Endothelial cell of umbilical vein (primary cell): ENCODE measurements at regions not wholly inside any gene's neighbourhood (a gene's known extent, or its start where the extent isn't known, plus 50 kb on each side); places are given as distances from the start of the nearest gene placed in this dataset.

Experiments
- BruUV-seq: library from RNA; stranded (reverse); fragments of 400-500 nt; replicated peaks from 2 replicates; lab custom pipeline; 2021; lab: Mats Ljungman, UMichigan
- CTCF ChIA-PET: fragments of 300-600, 350-600 bp; sonication (Branson Sonifier 250); formaldehyde crosslinking; loops from one replicate; lab custom pipeline; 2021; ENCODE audit warnings: antibody characterized with exemption, inconsistent platforms; lab: Charles Lee
- POLR2A ChIA-PET: fragments of 300-600, 350-600 bp; sonication (Branson Sonifier 250); formaldehyde crosslinking; loops from one replicate; lab custom pipeline; 2021; ENCODE audit warnings: antibody characterized with exemption, inconsistent platforms; lab: Charles Lee
- DNase-seq: peaks from one replicate; pipeline ENCODE4 v3.0.0-alpha.2; 2011; ENCODE audit warnings: low read depth, low spot score
- FAIRE-seq: peaks from 2 replicates; lab custom pipeline; 2011; peaks lifted over from hg19 to GRCh38; lab: Jason Lieb, UNC
- H2AFZ ChIP-seq: 2 replicates; pipeline ENCODE4 v1.6.0; 2012; ENCODE audit warnings: low read depth, low read length, control low read depth, inconsistent platforms
- H3K27ac ChIP-seq: 2 replicates; pipeline ENCODE4 v1.5.1; 2011; ENCODE audit warnings: low read depth, mild to moderate bottlenecking, control low read depth, low read length, moderate library complexity; ENCODE audit not compliant: insufficient read depth
- H3K27me3 ChIP-seq, 2 experiments: 2 replicates each; pipeline versions ENCODE4 v1.6.0 to v1.6.1; 2011; ENCODE audit warnings: low read length in 2 of 2, mixed read lengths in 1 of 2; ENCODE audit not compliant: control insufficient read depth in 2 of 2, insufficient read depth in 2 of 2
- H3K36me3 ChIP-seq, 2 experiments: 2 replicates in 1 of 2; 3 replicates in 1 of 2; pipeline ENCODE4 v1.5.1; 2011; ENCODE audit warnings: low read length in 2 of 2, mild to moderate bottlenecking in 1 of 2, moderate library complexity in 1 of 2; ENCODE audit not compliant: control insufficient read depth in 2 of 2, insufficient read depth in 2 of 2; ENCODE audit errors: extremely low read depth in 1 of 2
- H3K4me1 ChIP-seq: 3 replicates; pipeline ENCODE4 v1.5.1; 2011; ENCODE audit warnings: mild to moderate bottlenecking, low read length; ENCODE audit not compliant: control insufficient read depth, insufficient read depth; ENCODE audit errors: extremely low read depth
- H3K4me2 ChIP-seq: 2 replicates; pipeline ENCODE4 v1.6.1; 2011; ENCODE audit warnings: low read length, control low read depth, mixed read lengths; ENCODE audit not compliant: insufficient read depth
- H3K4me3 ChIP-seq, 3 experiments: fragments of 200-600 bp in 1 of 3; sonication (generic), shearing (Covaris generic) in 1 of 3; replicated peaks in 1 of 3; 2 replicates each; pipeline ENCODE4 v1.5.1; 2011 to 2016; ENCODE audit warnings: control low read depth in 3 of 3, low read length in 3 of 3, mild to moderate bottlenecking in 2 of 3, inconsistent platforms in 1 of 3, low read depth in 1 of 3, moderate library complexity in 1 of 3; ENCODE audit not compliant: insufficient read depth in 1 of 3
- H3K79me2 ChIP-seq: 2 replicates; pipeline ENCODE4 v1.6.0; 2012; ENCODE audit warnings: low read length, inconsistent platforms; ENCODE audit not compliant: control insufficient read depth, insufficient read depth
- H3K9ac ChIP-seq: replicated peaks from 2 replicates; pipeline ENCODE3; 2011; ENCODE audit warnings: low read length, control low read depth; ENCODE audit not compliant: insufficient read depth; ENCODE audit errors: extremely low read depth
- H3K9me1 ChIP-seq: replicated peaks from 3 replicates; pipeline ENCODE4 v1.6.0; 2011; ENCODE audit warnings: mild to moderate bottlenecking, low read length; ENCODE audit not compliant: control insufficient read depth, insufficient read depth; ENCODE audit errors: extremely low read depth
- H3K9me3 ChIP-seq: replicated peaks from 2 replicates; pipeline ENCODE4 v1.5.1; 2012; ENCODE audit warnings: low read length, inconsistent platforms; ENCODE audit not compliant: control insufficient read depth, insufficient read depth
- H4K20me1 ChIP-seq: replicated peaks from 2 replicates; pipeline ENCODE3; 2011; ENCODE audit warnings: mild to moderate bottlenecking, low read length; ENCODE audit not compliant: control insufficient read depth, insufficient read depth; ENCODE audit errors: extremely low read depth
- EZH2 ChIP-seq: IDR thresholded peaks from 2 replicates; pipeline ENCODE4 v1.6.1; 2012; ENCODE audit warnings: borderline replicate concordance, low read depth, mild to moderate bottlenecking, moderate library complexity, low read length, inconsistent platforms; ENCODE audit not compliant: severe bottlenecking
- FOS ChIP-seq: IDR thresholded peaks from 2 replicates; pipeline ENCODE4 v1.6.1; 2011; ENCODE audit warnings: mild to moderate bottlenecking, low read length, moderate library complexity, borderline replicate concordance; ENCODE audit not compliant: insufficient read depth
- GATA2 ChIP-seq: IDR thresholded peaks from 2 replicates; pipeline ENCODE4 v1.7.0; 2011; ENCODE audit warnings: low read depth, mild to moderate bottlenecking, moderate library complexity, mixed read lengths, low read length; ENCODE audit not compliant: insufficient read length, insufficient read depth
- JUN ChIP-seq: IDR thresholded peaks from 2 replicates; pipeline ENCODE4 v1.6.1; 2011; ENCODE audit warnings: borderline replicate concordance, low read depth; ENCODE audit not compliant: insufficient read length, insufficient read depth
- MYC ChIP-seq: IDR thresholded peaks from one replicate; pipeline ENCODE4 v1.6.1; 2011; ENCODE audit warnings: mild to moderate bottlenecking, low read depth, low read length
- POLR2A ChIP-seq: IDR thresholded peaks from 2 replicates; pipeline ENCODE4 v1.6.1; 2012; ENCODE audit warnings: low read depth, mild to moderate bottlenecking, control low read depth, low read length
- POLR2AphosphoS5 ChIP-seq: IDR thresholded peaks from 2 replicates; pipeline ENCODE4 v1.6.1; 2012; ENCODE audit warnings: low read depth, mild to moderate bottlenecking, control low read depth, low read length, moderate library complexity; ENCODE audit not compliant: insufficient read depth
- dilution Hi-C: fragments of 300-500 bp; cut with MboI; formaldehyde crosslinking; loops from one replicate; pipeline ENCODE4 v1.15.0; 2019; ENCODE audit warnings: low sequenced_read_pairs; ENCODE audit not compliant: extremely low pct_ligation_motif_present
- intact Hi-C: fragments of 100-400 bp; cut with micrococcal nuclease; formaldehyde crosslinking; loops from one replicate; pipeline ENCODE4 v1.10.0; 2022
- TF ChIP-seq, protein P1 (sequence below), 2 donors: IDR thresholded peaks; 1 replicate in 1 of 2; 2 replicates in 1 of 2; pipeline ENCODE4 v1.5.1; 2011; ENCODE audit warnings: low read length in 2 of 2, mild to moderate bottlenecking in 2 of 2, moderate library complexity in 2 of 2, control low read depth in 1 of 2, inconsistent platforms in 1 of 2, low read depth in 1 of 2; ENCODE audit not compliant: insufficient read depth in 1 of 2; ENCODE audit errors: extremely low read depth in 1 of 2
- TF ChIP-seq, protein P2 (sequence below): IDR thresholded peaks from 2 replicates; pipeline ENCODE4 v1.6.1; 2011; ENCODE audit not compliant: insufficient read depth, insufficient read length

DNA sequence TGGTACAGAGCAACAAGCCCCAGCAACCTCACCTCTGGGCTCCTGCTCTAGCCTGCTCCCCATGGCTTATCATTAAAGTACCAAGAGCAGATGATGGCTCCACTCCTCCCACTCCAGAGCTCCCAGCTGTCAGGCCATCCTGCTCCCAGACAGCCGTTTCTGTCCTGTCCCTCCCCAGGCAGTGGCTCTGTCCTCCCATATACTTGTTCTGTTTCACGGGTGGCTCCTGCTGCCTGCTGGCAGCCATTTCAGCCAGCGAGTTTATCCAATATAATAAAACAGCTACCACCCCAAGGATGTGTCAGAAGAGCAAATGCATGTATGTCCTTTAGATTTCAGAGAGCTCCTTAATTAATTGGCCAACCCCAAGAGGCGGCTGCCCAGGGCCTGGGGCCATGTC, 79.4 kb upstream of the VSTM2B start:
- FAIRE-seq: no peak
- Histone ChIP-seq H3K9ac (no peak overlapping the region), H4K20me1 (no peaks in the 10 kb centered on the region), H3K27ac (no peak overlapping the region), H2AFZ (no peak overlapping the region), H3K4me3 (no peak overlapping the region), H3K9me1 (no peaks in the 10 kb centered on the region), H3K9me3 (peaks cover 2% of the 10 kb centered on the region), H3K36me3 (no peaks in the 10 kb centered on the region), H3K27me3 (no peaks in the 10 kb centered on the region), H3K4me1 (no peaks in the 10 kb centered on the region), H3K4me2 (no peak overlapping the region), H3K79me2 (no peaks in the 10 kb centered on the region)
- intact Hi-C loops (no loop called here), dilution Hi-C loops (no loop called here)
- BruUV-seq: no TSS peak
- no peak for DNase-seq
- POLR2A ChIA-PET: no interaction called here
- CTCF ChIA-PET: no interaction called here
- TF ChIP-seq FOS (no peak), MYC (no peak), EZH2 (no peak), POLR2AphosphoS5 (no peak), GATA2 (no peak), JUN (no peak), POLR2A (no peak)
- TF ChIP-seq, protein P1, sequence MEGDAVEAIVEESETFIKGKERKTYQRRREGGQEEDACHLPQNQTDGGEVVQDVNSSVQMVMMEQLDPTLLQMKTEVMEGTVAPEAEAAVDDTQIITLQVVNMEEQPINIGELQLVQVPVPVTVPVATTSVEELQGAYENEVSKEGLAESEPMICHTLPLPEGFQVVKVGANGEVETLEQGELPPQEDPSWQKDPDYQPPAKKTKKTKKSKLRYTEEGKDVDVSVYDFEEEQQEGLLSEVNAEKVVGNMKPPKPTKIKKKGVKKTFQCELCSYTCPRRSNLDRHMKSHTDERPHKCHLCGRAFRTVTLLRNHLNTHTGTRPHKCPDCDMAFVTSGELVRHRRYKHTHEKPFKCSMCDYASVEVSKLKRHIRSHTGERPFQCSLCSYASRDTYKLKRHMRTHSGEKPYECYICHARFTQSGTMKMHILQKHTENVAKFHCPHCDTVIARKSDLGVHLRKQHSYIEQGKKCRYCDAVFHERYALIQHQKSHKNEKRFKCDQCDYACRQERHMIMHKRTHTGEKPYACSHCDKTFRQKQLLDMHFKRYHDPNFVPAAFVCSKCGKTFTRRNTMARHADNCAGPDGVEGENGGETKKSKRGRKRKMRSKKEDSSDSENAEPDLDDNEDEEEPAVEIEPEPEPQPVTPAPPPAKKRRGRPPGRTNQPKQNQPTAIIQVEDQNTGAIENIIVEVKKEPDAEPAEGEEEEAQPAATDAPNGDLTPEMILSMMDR (IDR thresholded peaks at IDR 0.05; ENCODE audit: extremely low read depth in 1 of 2, insufficient read depth in 1 of 2, low read depth in 1 of 2, low read length in 2 of 2): no peak
- TF ChIP-seq, protein P2, sequence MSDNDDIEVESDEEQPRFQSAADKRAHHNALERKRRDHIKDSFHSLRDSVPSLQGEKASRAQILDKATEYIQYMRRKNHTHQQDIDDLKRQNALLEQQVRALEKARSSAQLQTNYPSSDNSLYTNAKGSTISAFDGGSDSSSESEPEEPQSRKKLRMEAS: no peak
